ENCODE measurements at regions not wholly inside any gene's neighbourhood (a gene's known extent, or its start where the extent isn't known, plus 50 kb on each side); places are given as distances from the start of the nearest gene placed in this dataset.

- no peak for DNase-seq (ENCODE audit: low spot score)
These were observed 163.6 kb downstream of the TNFSF18 start for GRCh38 chr1:172887162-172887561.

DNA sequence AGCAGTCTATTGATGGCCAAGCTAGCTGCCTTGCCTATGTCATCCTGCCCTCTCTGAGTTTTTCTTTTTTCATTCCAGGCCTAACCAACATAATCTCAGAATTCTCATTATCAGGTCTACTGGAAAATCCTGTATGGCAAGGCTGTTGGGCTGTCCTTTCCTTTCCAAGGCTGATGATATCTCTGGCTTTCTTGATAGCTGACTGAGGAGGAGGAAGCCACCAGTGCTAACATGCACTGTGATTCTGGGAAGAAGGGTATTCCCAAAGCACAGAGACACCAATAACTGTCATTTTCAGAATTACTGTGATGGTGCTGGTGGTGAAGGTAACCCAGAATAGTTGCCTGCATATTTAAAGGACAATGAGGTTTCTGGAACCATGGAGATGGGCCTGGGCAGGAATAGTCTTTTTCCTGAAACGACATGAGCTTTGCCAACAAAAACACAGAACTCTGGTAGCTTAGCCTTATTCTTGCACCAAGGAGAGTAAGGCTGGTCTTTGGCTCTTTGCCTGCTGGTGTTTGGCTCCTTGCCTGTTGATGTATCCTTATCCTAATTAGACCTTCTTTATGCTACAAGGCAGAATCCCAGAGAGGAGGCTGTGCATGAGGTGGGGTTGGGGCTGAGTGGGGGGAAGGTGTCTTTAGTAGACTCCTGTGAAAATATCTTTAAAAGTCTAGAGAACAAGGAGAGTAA lies 157.4 kb downstream of the TNFSF18 start:
- DNase-seq (ENCODE audit: low spot score): no peak

GRCh38 chr1:172894349-172895049 lies 156.2 kb downstream of the TNFSF18 start:
- no peak for DNase-seq (ENCODE audit: low spot score)

GRCh38 chr1:172895050-172895460 lies 155.7 kb downstream of the TNFSF18 start:
- no peak for DNase-seq (ENCODE audit: low spot score)

GRCh38 chr1:172895761-172896160 lies 155.0 kb downstream of the TNFSF18 start:
- no peak for DNase-seq (ENCODE audit: low spot score)

GRCh38 chr1:172897738-172898137 lies 153.0 kb downstream of the TNFSF18 start:
- no peak for DNase-seq (ENCODE audit: low spot score)

DNA sequence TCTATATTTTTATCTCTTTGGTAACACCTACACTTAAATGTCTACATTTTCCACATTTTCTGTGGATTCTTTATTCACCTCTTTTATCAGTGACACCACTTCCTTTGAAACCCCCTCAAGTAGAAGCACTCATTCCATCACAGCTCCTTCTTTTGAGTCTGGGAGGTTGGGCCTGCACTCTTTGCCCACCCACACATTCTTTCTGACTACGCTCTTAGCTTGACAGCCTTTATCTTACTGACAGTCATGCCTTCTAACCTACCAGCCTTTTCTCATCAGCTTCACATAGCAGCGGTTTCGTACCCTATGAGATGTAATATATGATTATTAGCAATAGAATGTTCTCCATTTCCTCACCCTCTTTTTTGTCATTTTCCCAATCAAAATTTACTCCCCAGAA lies 151.9 kb downstream of the TNFSF18 start:
- DNase-seq (ENCODE audit: low spot score): no peak

- DNase-seq (ENCODE audit: low spot score): no peak
These were observed 150.3 kb downstream of the TNFSF18 start for GRCh38 chr1:172900376-172900997.

GRCh38 chr1:172902200-172902599 lies 148.5 kb downstream of the TNFSF18 start:
- no peak for DNase-seq (ENCODE audit: low spot score)

GRCh38 chr1:172902861-172903381 lies 147.8 kb downstream of the TNFSF18 start:
- no peak for DNase-seq (ENCODE audit: low spot score)

GRCh38 chr1:172903581-172904220 lies 147.0 kb downstream of the TNFSF18 start:
- no peak for DNase-seq (ENCODE audit: low spot score)

DNA sequence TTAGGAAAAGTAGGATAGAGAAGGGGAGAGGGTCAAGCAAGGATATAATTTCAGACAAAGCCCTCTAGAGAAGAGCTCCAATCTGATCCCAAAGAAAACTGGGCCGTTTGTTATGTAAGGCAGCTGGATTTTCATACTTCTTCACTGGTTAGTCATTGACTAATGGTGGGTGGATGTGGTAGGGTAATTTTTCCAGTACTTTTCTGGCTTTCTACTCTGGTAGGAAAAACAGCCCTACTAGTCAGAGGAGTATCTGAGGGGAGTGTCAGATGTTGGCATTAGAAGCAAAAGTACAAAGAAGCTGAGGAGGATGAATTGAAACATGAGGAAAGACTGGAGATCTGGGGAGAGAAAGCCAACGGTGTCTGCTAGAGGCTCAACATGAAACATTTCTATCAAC lies 145.3 kb downstream of the TNFSF18 start:
- no peak for DNase-seq (ENCODE audit: low spot score)

GRCh38 chr1:172906778-172907592 lies 143.8 kb downstream of the TNFSF18 start:
- no peak for DNase-seq (ENCODE audit: low spot score)

GRCh38 chr1:172907834-172908326 lies 142.9 kb downstream of the TNFSF18 start:
- no peak for DNase-seq (ENCODE audit: low spot score)

- DNase-seq (ENCODE audit: low spot score): no peak
These were observed 141.0 kb downstream of the TNFSF18 start for GRCh38 chr1:172909606-172910326.

- DNase-seq (ENCODE audit: low spot score): no peak
These were observed 137.9 kb downstream of the TNFSF18 start for GRCh38 chr1:172912765-172913260.

DNA sequence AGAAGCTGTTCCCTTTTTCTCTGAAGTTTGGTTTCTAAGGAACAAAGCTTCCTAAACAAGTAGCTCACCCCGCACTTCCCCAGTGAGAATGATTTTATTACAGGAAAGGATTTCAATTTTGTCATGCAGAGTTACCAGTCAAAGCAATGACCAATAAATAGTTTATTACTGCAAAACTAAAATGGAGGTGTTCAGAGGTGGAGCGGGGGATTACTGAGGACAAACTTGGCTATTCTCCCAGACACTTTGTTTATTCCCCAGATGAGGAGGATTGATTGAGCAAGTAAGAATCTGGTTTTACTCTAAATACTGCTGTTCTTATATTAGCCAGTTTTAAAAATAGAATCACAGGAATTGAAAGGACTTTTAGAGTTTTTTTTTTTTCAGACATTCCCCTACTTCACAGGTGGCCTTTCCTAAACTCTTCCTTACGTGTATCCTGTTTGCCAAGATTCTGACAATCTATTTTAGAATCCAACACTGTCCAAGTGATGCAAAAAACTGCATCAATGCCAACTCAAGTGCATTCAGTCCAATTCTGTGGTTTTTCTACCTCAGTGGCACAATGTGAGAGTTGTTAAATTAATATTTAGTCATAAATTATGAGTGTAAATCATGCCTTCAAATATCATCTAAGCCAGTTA lies 136.1 kb downstream of the TNFSF18 start:
- DNase-seq (ENCODE audit: low spot score): no peak

GRCh38 chr1:172915271-172915670 lies 135.5 kb downstream of the TNFSF18 start:
- DNase-seq (ENCODE audit: low spot score): no peak

DNA sequence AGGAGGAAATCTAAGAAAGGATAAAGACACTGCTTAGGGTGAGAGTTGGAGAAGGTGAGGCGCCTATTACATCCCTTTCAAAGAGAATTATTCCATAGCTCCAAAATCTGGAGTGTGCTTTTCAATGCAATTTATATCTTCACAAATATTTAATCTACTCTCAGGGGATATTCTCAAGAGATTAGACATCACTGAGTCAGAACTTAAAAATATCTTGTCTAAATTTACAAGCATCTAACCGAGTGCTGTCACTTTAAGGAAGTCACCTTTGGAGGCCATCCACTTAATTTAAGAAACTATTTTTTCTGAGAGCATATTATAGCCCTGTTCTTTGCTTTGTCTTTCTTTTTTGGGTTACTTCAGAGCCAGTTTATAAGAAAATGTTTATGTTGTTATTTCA lies 134.6 kb downstream of the TNFSF18 start:
- no peak for DNase-seq (ENCODE audit: low spot score)

- no peak for DNase-seq (ENCODE audit: low spot score)
These were observed 132.8 kb downstream of the TNFSF18 start for GRCh38 chr1:172917972-172918371.
